ENCODE measurements at regions not wholly inside any gene's neighbourhood (a gene's known extent, or its start where the extent isn't known, plus 50 kb on each side); places are given as distances from the start of the nearest gene placed in this dataset.
A peak's percentile ranks its signal among the peaks of the same experiment; 100 is the strongest.

DNA sequence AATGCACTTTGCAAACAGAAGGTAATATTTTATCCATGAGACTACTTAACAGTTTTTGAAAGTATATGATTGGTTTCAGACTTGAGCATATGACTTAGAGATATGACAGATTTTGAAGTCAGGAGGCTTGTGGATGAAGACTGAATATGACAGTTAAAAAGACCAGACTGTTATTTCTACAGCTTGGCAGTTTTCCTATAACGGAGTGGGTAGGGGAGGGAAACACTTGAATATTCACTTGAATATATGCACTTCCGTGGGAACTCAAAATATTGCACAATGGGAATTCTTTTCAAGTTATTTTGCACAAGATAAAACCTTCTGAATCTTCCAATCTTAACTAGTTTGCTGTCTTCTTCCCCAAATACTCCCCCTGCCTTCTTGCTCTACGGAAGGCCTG, 64.6 kb upstream of the ACKR3 start:
- TF ChIP-seq, protein P1, sequence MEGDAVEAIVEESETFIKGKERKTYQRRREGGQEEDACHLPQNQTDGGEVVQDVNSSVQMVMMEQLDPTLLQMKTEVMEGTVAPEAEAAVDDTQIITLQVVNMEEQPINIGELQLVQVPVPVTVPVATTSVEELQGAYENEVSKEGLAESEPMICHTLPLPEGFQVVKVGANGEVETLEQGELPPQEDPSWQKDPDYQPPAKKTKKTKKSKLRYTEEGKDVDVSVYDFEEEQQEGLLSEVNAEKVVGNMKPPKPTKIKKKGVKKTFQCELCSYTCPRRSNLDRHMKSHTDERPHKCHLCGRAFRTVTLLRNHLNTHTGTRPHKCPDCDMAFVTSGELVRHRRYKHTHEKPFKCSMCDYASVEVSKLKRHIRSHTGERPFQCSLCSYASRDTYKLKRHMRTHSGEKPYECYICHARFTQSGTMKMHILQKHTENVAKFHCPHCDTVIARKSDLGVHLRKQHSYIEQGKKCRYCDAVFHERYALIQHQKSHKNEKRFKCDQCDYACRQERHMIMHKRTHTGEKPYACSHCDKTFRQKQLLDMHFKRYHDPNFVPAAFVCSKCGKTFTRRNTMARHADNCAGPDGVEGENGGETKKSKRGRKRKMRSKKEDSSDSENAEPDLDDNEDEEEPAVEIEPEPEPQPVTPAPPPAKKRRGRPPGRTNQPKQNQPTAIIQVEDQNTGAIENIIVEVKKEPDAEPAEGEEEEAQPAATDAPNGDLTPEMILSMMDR (conservative IDR thresholded peaks at IDR 0.05; ENCODE audit: low read depth), result no peak
- H3K27ac ChIP-seq, result no peak overlapping the region
- POLR2A ChIA-PET (ENCODE audit: low non-redundant PET), result no interaction called here
- DNase-seq (ENCODE audit: low spot score), result no peak
- CTCF ChIA-PET, result no interaction called here

DNA sequence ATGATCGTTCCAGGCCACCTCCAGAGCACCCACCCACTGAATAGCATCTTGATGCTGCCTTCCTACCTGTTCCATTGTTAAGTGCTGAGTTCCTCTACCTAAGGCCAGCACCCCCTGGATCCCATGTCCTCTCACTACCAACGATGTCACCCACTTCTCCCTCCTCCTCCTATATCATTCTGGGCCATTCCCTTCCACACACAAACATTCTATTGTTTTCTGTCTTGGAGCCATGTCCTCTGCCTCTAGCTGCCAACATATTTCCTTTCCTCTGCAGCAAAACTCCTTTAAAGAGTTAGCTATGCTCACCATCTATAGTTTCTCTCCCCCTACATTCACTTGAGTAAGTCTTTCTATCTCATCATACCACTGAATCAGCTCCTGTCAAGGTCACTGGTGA, 64.0 kb upstream of the ACKR3 start:
- TF ChIP-seq, protein P1 (conservative IDR thresholded peaks at IDR 0.05; ENCODE audit: low read depth), result no peak
- H3K27ac ChIP-seq, result no peak overlapping the region
- no peak for DNase-seq (ENCODE audit: low spot score)
- POLR2A ChIA-PET (ENCODE audit: low non-redundant PET), result no interaction called here
- CTCF ChIA-PET, result no interaction called here

DNA sequence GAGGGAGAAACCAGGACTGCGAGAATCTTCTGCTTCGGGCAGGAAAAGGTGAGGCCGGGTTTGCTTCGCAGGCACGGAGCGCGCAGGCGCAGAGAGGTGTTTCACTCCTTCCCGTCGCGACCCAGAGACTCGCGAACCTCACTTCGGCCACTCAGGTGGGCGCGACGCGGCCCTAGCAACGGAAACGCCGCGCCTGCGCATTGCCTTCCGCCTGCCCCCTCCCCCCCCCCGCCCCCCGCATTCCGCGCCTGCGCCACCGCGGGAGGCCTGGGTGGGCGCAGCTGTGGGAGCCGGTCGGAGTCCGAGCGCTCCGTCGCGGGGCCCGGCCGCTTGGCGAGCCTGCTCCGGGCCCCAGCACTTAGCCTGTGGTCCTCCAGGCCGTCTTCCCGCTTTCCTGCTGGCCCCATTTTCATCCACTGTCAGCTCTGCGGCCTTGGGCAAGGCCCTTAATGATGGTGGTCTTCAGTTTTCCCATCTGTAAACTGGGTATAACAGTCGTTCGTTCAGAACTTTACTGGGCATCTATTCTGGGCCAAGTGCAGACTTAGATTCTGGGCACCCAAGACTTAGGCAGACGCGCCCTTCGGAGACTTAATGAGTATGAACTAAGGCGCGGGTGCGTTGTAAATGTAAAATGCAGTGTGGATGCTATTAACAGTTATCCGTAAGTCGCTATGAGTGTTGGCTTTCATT, 62.1 kb upstream of the ACKR3 start:
- peak; percentile 54 for DNase-seq (ENCODE audit: low spot score)
- H3K27ac ChIP-seq, result no peak overlapping the region
- TF ChIP-seq, protein P1 (conservative IDR thresholded peaks at IDR 0.05; ENCODE audit: low read depth), result no peak
- ChIA-PET CTCF (interaction anchor here (1.7 kb wide), 1 partner anchor 520 kb away, joined by 4 read pairs; no protein-coding TSS in a partner anchor), POLR2A (ENCODE audit: low non-redundant PET) (no interaction called here)

DNA sequence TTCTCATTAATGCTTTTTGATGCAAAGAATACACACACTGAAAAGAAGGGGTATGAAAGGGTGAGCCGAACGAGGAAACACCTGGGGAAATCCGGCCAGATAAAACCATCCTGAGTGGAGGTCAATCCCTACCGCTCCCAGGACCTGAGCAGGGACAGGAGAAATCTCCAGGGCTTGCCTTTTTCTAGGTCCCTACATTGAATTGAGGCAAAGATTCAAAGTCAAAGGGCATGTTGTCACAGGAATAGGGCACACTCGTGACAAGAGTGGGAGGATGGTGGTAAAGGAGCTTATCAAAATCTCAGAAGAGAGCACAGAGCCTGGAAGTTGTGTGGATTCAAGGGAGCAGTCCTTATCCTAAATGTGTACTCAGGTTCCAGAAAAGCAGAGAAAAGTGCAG, 61.2 kb upstream of the ACKR3 start:
- POLR2A ChIA-PET (ENCODE audit: low non-redundant PET), result no interaction called here
- TF ChIP-seq, protein P1 (conservative IDR thresholded peaks at IDR 0.05; ENCODE audit: low read depth), result no peak
- no peak for DNase-seq (ENCODE audit: low spot score)
- CTCF ChIA-PET, result interaction anchor here (1.7 kb wide), 1 partner anchor 519 kb away, joined by 4 read pairs; no protein-coding TSS in a partner anchor
- H3K27ac ChIP-seq, result no peak overlapping the region

GRCh38 chr2:236510034-236510433, 59.6 kb upstream of the ACKR3 start:
- ChIA-PET CTCF (interaction anchor here (0.8 kb wide), 1 partner anchor 411 kb away, joined by 3 read pairs; no protein-coding TSS in a partner anchor), POLR2A (ENCODE audit: low non-redundant PET) (no interaction called here)
- DNase-seq (ENCODE audit: low spot score), result no peak
- no peak overlapping the region for H3K27ac ChIP-seq
- TF ChIP-seq, protein P1 (conservative IDR thresholded peaks at IDR 0.05; ENCODE audit: low read depth), result no peak

DNA sequence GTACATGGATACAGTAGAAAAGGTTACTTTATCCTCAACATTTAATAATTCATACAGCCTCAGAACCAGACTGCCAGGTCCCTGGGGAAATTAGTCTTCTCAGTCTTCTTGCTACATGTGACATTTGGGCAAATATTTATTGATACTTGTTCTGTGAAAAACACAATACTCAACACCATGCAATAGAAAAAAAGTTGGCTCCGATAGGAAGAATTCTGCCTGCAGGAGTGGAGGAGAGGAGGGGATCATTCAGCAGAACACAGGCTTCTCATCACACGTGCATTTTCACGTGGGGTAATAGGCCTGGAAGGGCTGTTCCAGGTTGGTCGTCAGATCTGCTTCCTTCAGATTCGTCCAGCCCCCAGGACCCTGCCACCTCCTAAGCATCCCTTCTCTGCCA, 58.4 kb upstream of the ACKR3 start:
- DNase-seq (ENCODE audit: low spot score), result no peak
- TF ChIP-seq, protein P1 (conservative IDR thresholded peaks at IDR 0.05; ENCODE audit: low read depth), result no peak
- no peak overlapping the region for H3K27ac ChIP-seq
- CTCF ChIA-PET, result interaction anchor here (0.6 to 0.7 kb wide), 2 partner anchors 156 to 516 kb away, joined by 3 to 4 read pairs; no protein-coding TSS in a partner anchor
- POLR2A ChIA-PET (ENCODE audit: low non-redundant PET), result no interaction called here
